ENCODE measurements at regions not wholly inside any gene's neighbourhood (a gene's known extent, or its start where the extent isn't known, plus 50 kb on each side); places are given as distances from the start of the nearest gene placed in this dataset.
"Not testable (repeated sequence)": the region's sequence is repeated elsewhere in the genome, so short reads cannot be mapped to it uniquely, and the experiment has no call there.

DNA sequence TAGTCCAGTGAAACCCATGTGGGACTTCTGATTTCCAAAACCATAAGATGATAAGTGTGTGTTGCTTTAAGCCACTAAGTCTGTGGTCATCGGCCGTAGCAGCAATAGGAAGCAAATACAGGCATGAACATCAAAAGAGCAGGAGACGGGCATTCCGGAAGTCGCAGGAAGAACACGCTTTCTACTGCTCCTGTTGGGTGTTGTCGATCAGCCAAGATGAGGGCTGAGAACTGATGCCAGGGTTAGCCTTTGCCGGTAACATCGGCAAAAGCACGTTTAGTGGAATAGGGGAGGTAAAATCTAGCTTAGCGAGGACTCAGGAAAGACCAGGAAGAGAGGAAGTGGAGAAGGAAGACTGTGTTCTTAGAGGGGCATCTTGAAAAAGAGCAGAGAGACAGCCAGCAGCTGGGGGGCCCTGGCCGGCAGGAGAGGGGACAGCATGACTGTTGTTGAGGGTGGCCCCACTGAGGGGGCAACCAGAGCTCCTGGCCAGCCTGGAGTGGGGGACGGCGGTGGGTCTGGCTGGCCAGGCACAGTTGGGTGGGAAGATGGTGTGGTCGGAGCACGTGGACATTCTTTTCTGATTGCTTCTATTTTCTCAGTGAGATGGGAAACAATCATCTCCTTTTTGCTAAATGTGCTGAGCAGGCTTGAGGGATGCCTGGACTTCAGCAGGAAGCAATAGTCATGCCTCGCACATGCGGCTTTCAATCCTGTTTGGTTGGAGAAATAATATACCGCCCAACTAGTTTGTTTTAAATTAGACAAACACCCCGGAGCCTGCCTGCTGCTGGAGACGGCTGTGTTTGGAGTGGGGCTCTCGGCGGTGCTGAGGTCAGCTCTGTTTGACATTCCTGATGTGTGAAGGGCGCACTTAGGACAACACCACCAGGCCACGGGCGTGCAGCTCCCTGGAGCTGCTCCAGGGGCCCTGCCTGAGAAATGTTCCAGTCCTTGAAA lies 109.9 kb downstream of the METRNL start:
- DNase-seq (ENCODE audit: extremely low spot score, insufficient read length, low read depth) (no peak), FAIRE-seq (no peak)

DNA sequence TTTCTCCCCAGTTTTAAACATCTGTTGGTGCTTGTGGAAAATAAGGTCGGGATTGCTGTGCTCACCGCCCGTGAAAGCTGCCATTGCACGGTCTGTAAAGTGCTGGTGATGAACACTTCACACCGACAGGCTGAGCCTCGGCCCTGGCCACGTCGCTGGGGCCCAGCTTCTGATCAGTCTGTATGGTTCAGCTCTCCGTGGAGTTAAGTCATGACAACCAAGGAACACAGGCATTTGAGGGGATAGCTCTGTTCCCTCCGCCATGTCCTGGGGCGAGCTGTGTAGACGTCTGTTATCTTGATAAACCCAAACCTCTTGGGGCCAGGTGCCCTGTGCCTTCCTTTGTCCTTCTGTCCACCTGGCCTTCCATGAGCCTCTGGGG lies 110.6 kb downstream of the METRNL start:
- FAIRE-seq, result no peak
- DNase-seq (ENCODE audit: extremely low spot score, insufficient read length, low read depth), result no peak

DNA sequence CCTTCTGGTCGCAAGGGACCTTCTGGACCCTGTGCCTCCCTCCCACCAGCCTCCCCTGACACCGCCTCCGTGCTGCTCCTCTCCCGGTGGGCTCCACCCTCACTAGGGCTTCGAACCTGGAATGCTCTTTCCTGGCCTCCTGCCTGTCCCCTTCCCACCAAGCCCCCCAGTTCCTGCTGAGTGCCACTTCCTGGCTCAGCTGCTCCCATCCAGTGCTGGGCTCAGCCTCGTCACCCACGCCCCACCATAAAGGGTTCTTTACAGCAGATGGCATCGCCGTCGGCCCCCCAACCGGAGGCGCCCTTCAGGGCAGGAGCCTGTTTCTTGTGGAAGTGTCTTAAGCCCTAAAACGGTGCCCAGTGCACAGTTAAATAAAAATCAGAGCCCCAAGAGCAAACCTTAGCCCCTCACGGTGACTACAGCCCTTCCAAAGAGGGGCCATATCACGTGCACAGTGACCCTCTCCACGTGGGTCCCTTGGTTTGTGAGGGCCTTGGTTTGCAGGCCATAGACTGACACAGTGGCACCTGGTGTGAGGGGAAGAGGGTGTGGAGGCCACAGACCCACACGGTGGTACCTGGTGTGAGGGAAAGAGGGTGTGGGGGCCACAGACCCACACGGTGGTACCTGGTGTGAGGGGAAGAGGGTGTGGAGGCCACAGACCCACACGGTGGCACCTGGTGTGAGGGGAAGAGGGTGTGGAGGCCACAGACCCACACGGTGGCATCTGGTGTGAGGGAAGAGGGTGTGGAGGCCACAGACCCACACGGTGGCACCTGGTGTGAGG lies 111.4 kb downstream of the METRNL start:
- FAIRE-seq (no peak), DNase-seq (ENCODE audit: extremely low spot score, insufficient read length, low read depth) (no peak)

DNA sequence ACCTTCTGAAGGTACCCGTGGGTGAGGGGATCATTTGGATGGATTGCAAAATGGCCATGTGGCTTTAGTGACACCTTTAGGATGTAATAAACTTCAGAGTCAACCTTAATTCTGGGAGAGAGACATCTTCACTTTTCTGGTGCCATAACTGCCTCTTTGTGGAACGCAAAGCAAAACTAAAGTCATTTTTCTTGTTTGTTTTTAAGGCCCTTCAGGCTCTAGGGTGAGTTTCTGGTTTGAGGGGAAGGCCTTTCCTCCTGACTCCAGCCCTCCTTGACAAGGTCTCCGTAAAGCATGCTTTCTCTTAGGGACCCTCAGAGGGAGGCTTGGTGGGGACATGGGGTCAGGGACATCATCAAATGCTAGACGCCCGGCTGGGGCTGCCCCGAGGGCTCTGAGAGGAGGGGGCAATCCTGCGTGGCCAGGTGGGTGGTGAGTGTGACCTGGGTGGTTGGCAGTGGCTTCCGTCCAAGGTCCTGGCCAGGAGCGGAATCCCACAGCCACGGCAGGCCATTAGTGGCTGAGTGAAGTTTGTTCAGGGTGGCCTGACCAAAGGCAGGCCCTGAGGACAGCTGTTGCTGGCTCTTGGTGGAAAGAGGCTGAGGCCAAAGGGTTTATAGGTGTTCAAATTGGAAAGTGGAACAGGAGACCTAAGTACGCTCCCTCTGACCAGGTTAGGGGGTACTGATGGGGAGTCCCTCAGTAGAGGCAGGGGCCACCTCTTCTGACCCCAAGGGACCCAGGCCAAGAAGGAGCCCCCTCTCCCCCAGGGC lies 112.2 kb downstream of the METRNL start:
- FAIRE-seq (no peak), DNase-seq (ENCODE audit: extremely low spot score, insufficient read length, low read depth) (no peak)

DNA sequence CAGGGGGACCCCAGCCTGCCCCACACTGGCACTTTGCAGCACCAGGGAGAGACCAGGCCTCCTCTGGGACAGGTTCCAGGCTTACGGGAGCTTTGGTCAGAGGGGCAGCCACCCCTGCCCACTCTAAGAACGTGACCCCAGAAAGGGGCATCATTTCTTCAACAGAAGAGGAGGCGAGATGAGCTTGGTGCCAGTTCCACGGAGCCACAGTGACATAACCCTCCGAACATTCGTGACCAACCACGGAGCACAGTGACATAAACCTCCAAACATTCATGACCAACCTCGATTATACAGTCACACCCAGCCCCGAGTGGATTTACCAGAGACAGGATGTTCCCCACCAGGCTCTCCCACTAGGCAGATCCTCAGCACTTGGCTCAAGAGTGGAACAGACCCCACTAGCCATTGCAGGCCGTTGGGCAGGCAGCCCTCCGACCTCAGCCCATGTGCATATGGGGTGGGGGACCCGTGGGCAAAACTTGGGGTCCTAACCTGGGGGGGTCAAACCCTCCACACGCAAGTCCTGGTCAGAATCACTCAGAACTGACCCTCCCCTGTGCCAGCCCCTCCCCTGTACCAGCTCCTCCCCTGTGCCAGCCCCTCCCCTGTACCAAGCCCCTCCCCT lies 112.9 kb downstream of the METRNL start:
- DNase-seq (ENCODE audit: extremely low spot score, insufficient read length, low read depth), result no peak
- FAIRE-seq, result no peak

DNA sequence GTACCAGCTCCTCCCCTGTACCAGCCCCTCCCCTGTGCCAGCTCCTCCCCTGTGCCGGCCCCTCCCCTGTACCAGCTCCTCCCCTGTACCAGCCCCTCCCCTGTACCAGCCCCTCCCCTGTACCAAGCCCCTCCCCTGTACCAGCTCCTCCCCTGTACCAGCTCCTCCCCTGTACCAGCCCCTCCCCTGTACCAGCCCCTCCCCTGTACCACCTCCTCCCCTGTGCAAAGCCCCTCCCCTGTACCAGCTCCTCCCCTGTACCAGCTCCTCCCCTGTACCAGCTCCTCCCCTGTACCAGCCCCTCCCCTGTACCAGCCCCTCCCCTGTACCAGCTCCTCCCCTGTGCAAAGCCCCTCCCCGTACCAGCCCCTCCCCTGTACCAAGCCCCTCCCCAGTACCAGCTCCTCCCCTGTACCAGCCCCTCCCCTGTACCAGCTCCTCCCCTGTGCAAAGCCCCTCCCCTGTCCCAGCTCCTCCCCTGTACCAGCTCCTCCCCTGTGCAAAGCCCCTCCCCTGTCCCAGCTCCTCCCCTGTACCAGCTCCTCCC lies 113.5 kb downstream of the METRNL start:
- FAIRE-seq; DNase-seq (ENCODE audit: extremely low spot score, insufficient read length, low read depth): not testable (repeated sequence)

DNA sequence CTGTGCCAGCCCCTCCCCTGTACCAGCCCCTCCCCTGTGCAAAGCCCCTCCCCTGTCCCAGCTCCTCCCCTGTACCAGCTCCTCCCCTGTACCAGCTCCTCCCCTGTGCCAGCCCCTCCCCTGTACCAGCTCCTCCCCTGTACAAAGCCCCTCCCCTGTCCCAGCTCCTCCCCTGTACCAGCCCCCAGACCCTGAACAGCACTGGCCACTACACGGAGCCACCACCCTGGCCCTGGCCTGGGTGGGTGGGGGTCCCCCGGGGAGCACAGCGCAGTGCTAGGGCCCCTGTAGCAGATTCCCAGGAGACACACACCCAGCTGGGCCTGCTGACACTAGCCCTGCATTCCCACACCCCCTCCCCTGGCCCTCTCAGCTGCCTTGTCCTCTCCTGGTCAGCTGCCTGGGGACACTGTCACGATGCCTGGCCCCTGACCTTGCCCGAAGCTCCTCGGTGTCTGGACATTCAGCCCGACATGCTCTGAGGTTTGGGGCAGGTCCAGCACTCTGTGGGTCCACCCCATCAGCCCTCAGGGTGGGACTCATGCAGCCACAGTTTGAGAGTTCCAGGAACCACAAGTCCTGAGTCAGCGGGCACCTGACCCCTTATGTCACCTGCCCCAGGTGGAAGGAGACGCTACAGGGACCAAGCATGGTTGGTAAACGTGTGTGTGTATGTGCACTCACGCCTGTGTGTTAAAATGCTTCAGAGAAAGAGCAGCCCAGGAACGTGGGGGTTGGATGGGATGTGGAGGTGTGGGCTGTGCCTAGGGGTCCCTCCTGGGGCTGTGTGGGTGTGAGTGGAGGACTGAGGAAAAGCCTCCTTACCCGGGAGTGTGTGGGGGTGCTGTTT lies 114.2 kb downstream of the METRNL start:
- DNase-seq (ENCODE audit: extremely low spot score, insufficient read length, low read depth) (no peak), FAIRE-seq (no peak)

DNA sequence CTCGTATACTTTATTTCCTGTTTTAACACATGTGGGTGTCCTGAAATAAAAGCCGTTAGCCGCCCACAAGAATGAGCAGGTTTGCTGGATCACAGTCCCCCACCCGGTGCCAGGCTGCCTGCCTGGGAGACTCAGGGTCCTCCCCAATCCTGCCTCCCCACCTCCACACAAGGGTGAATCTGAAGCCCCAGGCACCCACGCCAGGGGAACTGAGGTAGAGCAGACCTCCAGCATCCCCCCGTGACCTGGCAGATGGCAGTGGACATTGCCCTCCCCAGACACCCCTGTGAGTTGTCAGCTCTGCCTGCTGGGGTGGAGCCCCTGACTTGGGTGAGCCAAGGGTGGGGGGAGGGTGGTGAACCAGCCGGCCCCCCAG lies 114.8 kb downstream of the METRNL start:
- DNase-seq (ENCODE audit: extremely low spot score, insufficient read length, low read depth), result no peak
- no peak for FAIRE-seq

DNA sequence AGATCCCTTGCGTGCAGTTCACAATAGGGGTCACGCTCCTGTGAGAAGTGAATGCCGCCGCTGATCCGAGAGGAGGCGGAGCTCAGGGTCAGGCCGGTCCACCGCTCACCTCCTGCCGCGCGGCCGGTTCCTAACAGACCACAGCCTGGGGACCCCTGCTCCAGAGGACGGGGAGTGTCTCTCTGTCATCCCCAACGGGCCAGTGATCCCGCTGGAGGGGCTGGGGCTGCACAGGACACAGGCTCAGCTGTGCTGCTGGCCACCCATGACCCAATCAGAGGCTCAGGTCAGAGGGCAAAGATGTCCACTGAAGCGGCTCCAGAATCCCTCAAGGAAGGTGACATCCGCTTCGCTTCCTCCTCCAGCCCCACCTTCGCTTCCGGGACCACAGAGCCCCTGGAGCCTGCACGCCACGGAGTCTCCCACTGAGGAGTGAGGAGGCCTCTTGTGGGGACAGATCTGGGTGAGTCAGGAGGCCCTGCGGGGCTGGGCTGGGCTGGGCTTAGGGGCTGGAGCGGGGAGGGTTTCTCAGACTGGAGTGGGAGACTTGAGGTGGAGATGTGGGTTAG lies 115.4 kb downstream of the METRNL start:
- no peak for DNase-seq (ENCODE audit: extremely low spot score, insufficient read length, low read depth)
- FAIRE-seq, result no peak

DNA sequence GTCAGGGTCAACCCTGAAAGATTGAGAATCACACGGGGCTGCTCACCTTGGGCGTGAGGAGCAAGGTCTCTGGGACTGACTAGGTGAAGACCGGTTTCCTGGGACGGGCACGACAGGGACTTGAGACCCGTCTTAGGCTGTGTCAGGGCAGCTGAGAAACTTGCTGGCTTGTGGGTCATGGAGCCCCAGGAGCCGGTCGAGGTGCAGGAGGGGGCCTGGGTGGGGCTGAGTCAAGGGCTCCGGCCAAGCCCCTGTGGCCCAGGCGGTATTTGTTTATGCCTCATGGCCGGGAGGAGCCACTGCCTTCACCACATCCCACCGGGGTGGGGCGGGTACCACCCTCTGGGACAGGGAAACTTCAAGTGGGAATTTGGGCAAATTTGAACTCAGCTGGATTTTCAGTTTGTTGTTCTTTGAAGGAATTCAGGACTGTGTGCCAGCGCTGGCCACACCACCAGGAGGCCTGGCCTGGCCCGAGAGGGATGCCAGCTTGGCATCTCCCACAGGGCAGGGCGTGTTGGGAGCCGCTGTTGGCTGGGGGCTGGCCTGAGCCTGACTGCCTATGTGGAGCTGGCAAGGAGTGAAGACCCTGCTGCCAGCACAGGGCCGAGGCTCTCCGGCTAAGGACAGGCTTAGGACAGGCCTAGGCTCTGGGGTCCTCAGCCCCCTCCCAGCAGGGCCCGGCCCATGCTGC lies 116.1 kb downstream of the METRNL start:
- FAIRE-seq, result no peak
- DNase-seq (ENCODE audit: extremely low spot score, insufficient read length, low read depth), result no peak

DNA sequence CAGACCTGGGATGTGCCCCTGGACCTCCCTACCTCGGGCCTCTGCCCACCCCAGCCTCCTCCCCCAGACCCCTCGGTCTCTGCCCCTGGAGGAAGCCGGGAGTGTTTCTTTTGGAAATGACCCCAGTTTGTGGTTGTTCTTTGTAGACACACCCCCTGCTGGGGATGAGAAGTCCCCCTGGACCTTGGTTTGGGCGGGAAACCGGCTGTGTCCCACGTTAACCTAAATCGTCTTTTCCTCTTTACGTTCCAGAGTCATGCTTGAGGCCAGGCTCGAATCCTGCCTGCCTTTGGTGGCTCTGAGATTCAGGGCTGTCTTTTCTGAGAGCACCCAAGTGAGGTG lies 116.6 kb downstream of the METRNL start:
- FAIRE-seq, result no peak

DNA sequence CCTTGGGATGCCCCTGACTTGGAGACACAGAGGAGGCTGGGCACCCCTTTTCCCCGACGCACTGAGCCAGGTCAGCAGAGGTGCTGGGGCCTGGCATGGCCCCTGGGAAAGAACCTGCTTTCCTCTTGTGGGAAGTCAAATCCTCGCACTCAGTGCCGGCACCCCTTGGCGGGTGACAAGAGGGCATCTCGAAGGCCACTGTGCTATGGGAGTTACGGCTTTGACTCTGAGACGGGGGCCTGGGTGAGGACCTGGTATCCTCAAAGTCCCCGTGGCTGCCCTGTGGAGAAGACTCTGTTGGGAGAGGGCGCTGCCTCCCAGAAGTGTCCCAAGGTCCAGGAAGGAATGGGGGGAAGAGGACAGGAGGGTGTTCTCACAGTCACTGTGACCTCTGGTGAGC lies 117.0 kb downstream of the METRNL start:
- no peak for FAIRE-seq
- DNase-seq (ENCODE audit: extremely low spot score, insufficient read length, low read depth), result no peak

More for the DNA sequence above, 116.6 kb downstream of the METRNL start:
- DNase-seq (ENCODE audit: extremely low spot score, insufficient read length, low read depth), result no peak

DNA sequence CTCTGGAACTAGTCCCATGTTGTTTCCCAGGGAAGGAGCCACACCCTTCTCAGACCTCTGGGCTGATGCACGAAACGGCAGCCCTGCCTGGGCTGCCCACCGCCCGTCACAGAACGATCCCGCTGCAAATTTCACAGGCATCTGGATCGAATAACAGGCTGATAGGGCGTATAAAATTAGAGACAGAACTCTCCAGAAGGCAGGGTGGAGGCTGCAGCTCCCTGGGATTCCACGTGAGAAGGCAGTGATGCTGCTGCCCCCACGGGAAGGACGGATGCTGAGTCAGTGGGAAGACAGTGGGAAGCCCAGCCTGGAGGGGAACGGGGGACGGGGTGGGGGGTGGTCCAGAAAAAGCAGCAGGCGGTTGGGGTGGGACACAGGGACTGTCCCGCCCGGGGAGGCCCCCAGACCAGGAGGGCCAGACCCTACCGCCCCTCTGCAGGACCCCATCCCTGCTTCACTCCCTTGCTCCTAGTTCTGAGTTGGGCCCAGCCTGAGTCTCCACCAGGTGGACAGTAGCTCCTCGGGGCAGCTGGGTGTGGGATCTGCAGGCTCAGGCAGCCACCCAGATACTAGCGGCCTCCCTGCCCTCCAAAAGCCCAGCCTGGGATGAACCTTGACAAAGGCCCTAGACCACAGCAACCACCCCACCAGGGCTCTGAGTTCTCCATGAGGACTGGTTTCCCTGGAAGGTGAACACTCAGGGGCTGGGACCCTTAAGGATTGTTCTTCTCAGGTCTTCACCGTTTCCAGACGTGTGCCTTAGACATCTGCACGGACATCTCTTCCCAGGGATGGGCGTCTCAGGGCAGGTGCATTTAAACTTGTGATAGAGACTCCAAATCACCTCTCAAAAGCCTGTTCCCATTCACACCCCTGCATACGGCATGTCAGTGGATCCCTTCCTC lies 117.8 kb downstream of the METRNL start:
- FAIRE-seq, result no peak
- no peak for DNase-seq (ENCODE audit: extremely low spot score, insufficient read length, low read depth)

DNA sequence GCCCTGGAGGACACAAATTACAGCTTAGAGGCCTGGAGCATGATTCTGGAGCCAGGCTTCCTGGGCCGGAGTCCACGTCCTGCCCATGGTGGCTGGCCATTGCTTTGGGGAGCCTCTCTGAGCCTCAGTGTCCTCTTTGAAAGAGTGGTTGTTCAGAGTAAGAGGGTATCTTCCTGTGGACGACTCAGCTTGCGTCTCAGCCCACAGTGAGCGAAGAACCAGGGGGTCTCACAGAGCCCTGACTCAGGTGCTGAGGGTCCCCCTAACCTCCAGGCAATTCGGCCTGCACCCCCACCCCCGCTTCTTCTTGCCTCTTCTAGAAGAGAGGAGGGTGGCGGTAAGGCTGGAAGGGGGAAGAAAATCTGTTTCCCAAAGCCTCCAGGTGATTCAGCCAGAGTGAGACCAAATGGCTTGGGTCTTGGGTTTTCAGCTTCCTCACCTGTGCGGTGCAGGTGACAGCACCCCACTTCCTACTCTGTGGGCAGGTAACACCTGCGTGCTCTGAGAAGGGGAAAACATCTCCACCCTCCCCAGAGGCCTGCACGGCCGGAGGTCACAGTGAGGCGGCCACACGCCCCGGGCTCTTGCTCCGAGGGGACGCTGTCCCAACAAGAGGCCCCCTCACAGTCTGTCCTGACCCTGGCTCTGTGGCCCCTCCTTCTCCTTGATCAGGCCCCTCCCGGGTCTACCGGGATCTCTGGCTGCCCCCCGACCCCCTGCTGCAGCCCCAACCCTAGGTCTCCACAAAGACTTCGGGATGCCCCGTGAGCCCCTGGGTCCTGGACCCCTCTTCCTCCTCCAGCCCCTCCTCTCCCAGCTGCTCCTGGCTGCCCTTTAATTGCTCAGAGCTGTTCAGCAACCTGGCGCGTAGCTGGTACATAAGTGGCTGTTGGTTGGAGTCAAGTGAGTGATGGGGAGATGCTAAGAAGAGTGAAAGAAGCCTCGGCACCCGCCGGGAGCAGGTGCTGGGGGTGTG lies 119.2 kb downstream of the METRNL start:
- DNase-seq (ENCODE audit: extremely low spot score, insufficient read length, low read depth) (no peak), FAIRE-seq (no peak)

DNA sequence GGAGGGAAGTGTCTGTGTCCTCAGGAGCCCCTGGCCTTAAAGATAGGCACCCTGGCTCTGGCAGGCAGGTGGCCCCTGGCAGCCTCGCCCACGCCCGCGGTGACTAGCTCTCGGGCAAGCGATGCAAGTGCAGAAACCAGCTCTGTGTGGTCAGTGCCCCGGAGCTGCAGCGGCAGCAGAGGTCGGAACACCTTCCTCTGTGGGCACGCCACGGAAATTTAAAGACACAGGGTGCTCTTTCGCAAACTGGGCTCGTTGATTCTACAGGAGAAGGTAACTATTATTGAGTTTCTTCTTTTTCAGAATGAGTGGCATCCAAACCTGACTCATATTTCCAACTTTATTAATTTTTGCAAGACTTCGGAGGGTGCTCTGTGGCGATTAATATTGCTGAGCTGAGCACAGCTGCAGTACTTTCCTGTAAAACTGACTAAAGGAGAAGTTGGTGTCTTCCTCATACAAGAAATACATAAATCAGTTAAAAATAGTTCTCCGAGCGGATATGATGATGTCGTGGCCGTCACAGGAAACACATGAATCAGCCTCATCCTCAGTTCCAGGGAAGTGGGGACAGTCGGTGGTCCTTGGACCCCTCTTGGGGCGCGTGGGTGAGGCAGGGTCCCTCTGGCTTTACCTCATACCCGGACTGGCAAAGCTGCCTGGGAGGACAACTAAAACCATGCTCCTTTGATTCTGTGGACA lies 120.2 kb downstream of the METRNL start:
- DNase-seq (ENCODE audit: extremely low spot score, insufficient read length, low read depth), result no peak

More for the DNA sequence above, 120.2 kb downstream of the METRNL start:
- FAIRE-seq, result no peak

Measured in GM18507 (cell line).